ENCODE measurements at regions not wholly inside any gene's neighbourhood (a gene's known extent, or its start where the extent isn't known, plus 50 kb on each side); places are given as distances from the start of the nearest gene placed in this dataset.
"Not testable (repeated sequence)": the region's sequence is repeated elsewhere in the genome, so short reads cannot be mapped to it uniquely, and the experiment has no call there.

DNA sequence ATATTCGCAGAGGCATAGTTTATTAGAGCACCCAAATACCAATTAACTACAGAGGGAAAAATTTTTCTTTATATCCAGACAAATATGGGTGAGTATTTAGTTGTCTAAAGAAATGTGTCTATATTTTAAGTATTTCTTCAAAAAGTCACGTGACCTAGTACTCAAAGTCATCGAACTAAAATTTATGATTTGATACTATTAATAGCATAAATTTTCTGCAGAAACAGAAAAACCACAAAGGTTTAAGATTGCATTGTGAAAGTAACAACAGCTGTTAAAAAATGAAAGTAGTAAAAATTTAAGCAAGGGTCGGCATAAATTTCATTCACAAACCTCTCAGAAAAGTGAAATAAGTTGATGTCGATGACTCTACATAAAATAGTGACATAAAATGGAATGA, 323.9 kb upstream of the RORB start:
- Histone ChIP-seq H3K79me2 (ENCODE audit: insufficient read depth, low read depth, low read length) (no peaks in the 10 kb centered on the region), H3K9me3 (ENCODE audit: low read length) (no peaks in the 10 kb centered on the region), H3K36me3 (ENCODE audit: insufficient read depth, low read length) (no peaks in the 10 kb centered on the region), H3K9me2 (ENCODE audit: insufficient read depth, low read length) (no peaks in the 10 kb centered on the region), H3K4me1 (ENCODE audit: insufficient read depth, low read length, poor library complexity, severe bottlenecking) (no peaks in the 10 kb centered on the region), H3K4me2 (ENCODE audit: low read length) (no peak overlapping the region), H2AFZ (ENCODE audit: low read length) (no peak overlapping the region), H3K4me3 (ENCODE audit: low read depth, low read length, poor library complexity, severe bottlenecking) (no peak overlapping the region), H4K20me1 (ENCODE audit: insufficient read depth, low read length) (no peaks in the 10 kb centered on the region), H3K27ac (ENCODE audit: low read depth, low read length, poor library complexity, severe bottlenecking) (no peak overlapping the region)
- BruUV-seq (replicated peaks), result no TSS peak
- TF ChIP-seq, protein P1, sequence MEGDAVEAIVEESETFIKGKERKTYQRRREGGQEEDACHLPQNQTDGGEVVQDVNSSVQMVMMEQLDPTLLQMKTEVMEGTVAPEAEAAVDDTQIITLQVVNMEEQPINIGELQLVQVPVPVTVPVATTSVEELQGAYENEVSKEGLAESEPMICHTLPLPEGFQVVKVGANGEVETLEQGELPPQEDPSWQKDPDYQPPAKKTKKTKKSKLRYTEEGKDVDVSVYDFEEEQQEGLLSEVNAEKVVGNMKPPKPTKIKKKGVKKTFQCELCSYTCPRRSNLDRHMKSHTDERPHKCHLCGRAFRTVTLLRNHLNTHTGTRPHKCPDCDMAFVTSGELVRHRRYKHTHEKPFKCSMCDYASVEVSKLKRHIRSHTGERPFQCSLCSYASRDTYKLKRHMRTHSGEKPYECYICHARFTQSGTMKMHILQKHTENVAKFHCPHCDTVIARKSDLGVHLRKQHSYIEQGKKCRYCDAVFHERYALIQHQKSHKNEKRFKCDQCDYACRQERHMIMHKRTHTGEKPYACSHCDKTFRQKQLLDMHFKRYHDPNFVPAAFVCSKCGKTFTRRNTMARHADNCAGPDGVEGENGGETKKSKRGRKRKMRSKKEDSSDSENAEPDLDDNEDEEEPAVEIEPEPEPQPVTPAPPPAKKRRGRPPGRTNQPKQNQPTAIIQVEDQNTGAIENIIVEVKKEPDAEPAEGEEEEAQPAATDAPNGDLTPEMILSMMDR (conservative IDR thresholded peaks at IDR 0.05; ENCODE audit: low read length), result no peak
- TF ChIP-seq EZH2phosphoT487 (IDR thresholded peaks at IDR 0.05; ENCODE audit: borderline replicate concordance, low read depth, low read length), result no peak
- ChIA-PET CTCF (ENCODE audit: unreplicated experiment) (no interaction called here), POLR2A (no interaction called here)
- no peak for DNase-seq (ENCODE audit: low spot score)
- intact Hi-C loops (cut with micrococcal nuclease; ENCODE audit: unreplicated experiment), result no loop called here

DNA sequence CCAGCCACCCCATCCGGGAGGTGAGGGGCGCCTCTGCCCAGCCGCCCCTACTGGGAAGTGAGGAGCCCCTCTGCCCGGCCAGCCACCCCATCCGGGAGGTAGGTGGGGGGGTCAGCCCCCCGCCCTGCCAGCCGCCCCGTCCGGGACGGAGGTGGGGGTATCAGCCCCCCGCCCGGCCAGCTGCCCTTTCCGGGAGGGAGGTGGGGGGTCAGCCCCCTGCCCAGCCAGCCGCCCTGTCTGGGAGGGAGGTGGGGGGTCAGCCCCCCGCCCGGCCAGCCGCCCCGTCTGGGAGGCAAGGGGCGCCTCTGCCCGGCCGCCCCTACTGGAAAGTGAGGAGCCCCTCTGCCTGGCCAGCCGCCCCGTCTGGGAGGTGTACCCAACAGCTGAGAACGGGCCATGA, 299.4 kb upstream of the RORB start:
- not testable (repeated sequence) for H3K79me2 ChIP-seq (ENCODE audit: insufficient read depth, low read depth, low read length)

DNA sequence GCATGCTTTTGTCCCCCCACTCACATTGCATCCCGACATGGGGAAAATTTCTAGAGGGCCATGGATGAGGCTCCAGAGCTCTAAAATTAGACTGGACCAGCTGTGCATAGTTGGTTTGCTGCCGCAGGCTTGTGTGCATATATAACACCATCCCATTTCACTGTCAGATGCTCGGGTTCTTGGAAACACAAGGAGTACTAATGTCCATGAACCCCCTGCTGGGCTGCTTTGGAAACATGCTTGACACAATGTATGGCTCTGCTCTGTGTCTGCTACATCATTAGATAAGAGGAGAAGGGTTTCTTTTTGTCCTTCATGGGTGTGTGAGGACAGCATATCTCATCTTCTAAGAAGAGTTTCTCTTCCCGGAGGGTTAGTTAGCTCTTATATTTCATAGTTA, 292.1 kb upstream of the RORB start:
- ChIA-PET POLR2A (no interaction called here), CTCF (ENCODE audit: unreplicated experiment) (no interaction called here)
- Histone ChIP-seq H3K27ac (ENCODE audit: low read depth, low read length, poor library complexity, severe bottlenecking) (no peak overlapping the region), H3K79me2 (ENCODE audit: insufficient read depth, low read depth, low read length) (no peaks in the 10 kb centered on the region), H3K36me3 (ENCODE audit: insufficient read depth, low read length) (no peaks in the 10 kb centered on the region), H3K4me3 (ENCODE audit: low read depth, low read length, poor library complexity, severe bottlenecking) (no peak overlapping the region), H4K20me1 (ENCODE audit: insufficient read depth, low read length) (no peaks in the 10 kb centered on the region), H3K4me2 (ENCODE audit: low read length) (no peak overlapping the region), H3K9me3 (ENCODE audit: low read length) (no peaks in the 10 kb centered on the region), H3K4me1 (ENCODE audit: insufficient read depth, low read length, poor library complexity, severe bottlenecking) (no peaks in the 10 kb centered on the region), H3K9me2 (ENCODE audit: insufficient read depth, low read length) (no peaks in the 10 kb centered on the region), H2AFZ (ENCODE audit: low read length) (no peak overlapping the region)
- no peak for DNase-seq (ENCODE audit: low spot score)
- BruUV-seq (replicated peaks), result no TSS peak
- TF ChIP-seq EZH2phosphoT487 (IDR thresholded peaks at IDR 0.05; ENCODE audit: borderline replicate concordance, low read depth, low read length), result no peak
- TF ChIP-seq, protein P1 (conservative IDR thresholded peaks at IDR 0.05; ENCODE audit: low read length), result no peak
- intact Hi-C loops (cut with micrococcal nuclease; ENCODE audit: unreplicated experiment), result no loop called here

More for the DNA sequence above, 299.4 kb upstream of the RORB start:
- H3K4me1 ChIP-seq (ENCODE audit: insufficient read depth, low read length, poor library complexity, severe bottlenecking); H3K9me2 ChIP-seq (ENCODE audit: insufficient read depth, low read length); DNase-seq (ENCODE audit: low spot score); H3K27ac ChIP-seq (ENCODE audit: low read depth, low read length, poor library complexity, severe bottlenecking); H3K4me3 ChIP-seq (ENCODE audit: low read depth, low read length, poor library complexity, severe bottlenecking); CTCF ChIA-PET (ENCODE audit: unreplicated experiment); H2AFZ ChIP-seq (ENCODE audit: low read length); H3K9me3 ChIP-seq (ENCODE audit: low read length); H4K20me1 ChIP-seq (ENCODE audit: insufficient read depth, low read length); BruUV-seq (replicated peaks); intact Hi-C loops (cut with micrococcal nuclease; ENCODE audit: unreplicated experiment); H3K36me3 ChIP-seq (ENCODE audit: insufficient read depth, low read length); H3K4me2 ChIP-seq (ENCODE audit: low read length); POLR2A ChIA-PET: not testable (repeated sequence)

All from OCI-LY7 (cell line).